NCI-H2029 (cell line): ENCODE measurements at regions not wholly inside any gene's neighbourhood (a gene's known extent, or its start where the extent isn't known, plus 50 kb on each side); places are given as distances from the start of the nearest gene placed in this dataset.

Experiments
- DNase-seq: peaks from one replicate; lab custom pipeline; 2025; lab: John Stamatoyannopoulos, UW

- no peak for DNase-seq
Measured at GRCh38 chr1:219669556-219669955, 56.7 kb upstream of the ZC3H11B start.

- no peak for DNase-seq
Measured at GRCh38 chr1:219669042-219669441, 56.1 kb upstream of the ZC3H11B start.

- no peak for DNase-seq
Measured at GRCh38 chr1:219668446-219668845, 55.5 kb upstream of the ZC3H11B start.

GRCh38 chr1:219666242-219666641 is 53.3 kb upstream of the ZC3H11B start:
- DNase-seq = no peak

GRCh38 chr1:219665089-219665488 is 52.2 kb upstream of the ZC3H11B start:
- DNase-seq = no peak

GRCh38 chr1:219664310-219665029 is 51.6 kb upstream of the ZC3H11B start:
- DNase-seq = no peak
